HL-60 (cell line): ENCODE measurements at regions not wholly inside any gene's neighbourhood (a gene's known extent, or its start where the extent isn't known, plus 50 kb on each side); places are given as distances from the start of the nearest gene placed in this dataset.
A peak's percentile ranks its signal among the peaks of the same experiment; 100 is the strongest.

Source experiments
- DNase-seq, 2 experiments: peaks; one replicate each; pipeline ENCODE4 v3.0.0-alpha.2; 2010 to 2020; ENCODE audit warnings: low read depth in 1 of 2, low spot score in 1 of 2
- H3K27ac ChIP-seq: fragments of 250-450 bp; sonication (Bioruptor Pico); replicated peaks from 2 replicates; pipeline ENCODE4 v1.5.1; 2020; ENCODE audit warnings: mild to moderate bottlenecking, moderate library complexity
- H3K27me3 ChIP-seq: fragments of 250-450 bp; sonication (Bioruptor Pico); 2 replicates; pipeline ENCODE4 v1.5.1; 2021; ENCODE audit warnings: mild to moderate bottlenecking, moderate library complexity; ENCODE audit not compliant: insufficient read depth, poor library complexity, severe bottlenecking
- H3K4me3 ChIP-seq: replicated peaks from 2 replicates; pipeline ENCODE4 v1.5.1; 2011; ENCODE audit warnings: mild to moderate bottlenecking, control low read depth, low read length; ENCODE audit not compliant: insufficient read depth
- GABPA ChIP-seq: IDR thresholded peaks from 2 replicates; pipeline ENCODE4 v1.6.1; 2012; ENCODE audit warnings: low read depth
- POLR2AphosphoS5 ChIP-seq: IDR thresholded peaks from 2 replicates; pipeline ENCODE4 v1.6.1; 2012; ENCODE audit warnings: low read depth
- SPI1 ChIP-seq: IDR thresholded peaks from 2 replicates; pipeline ENCODE4 v1.6.1; 2012; ENCODE audit warnings: low read depth, mild to moderate bottlenecking, borderline replicate concordance
- TF ChIP-seq, protein P1 (sequence below): IDR thresholded peaks from one replicate; pipeline ENCODE4 v1.5.1; 2011; ENCODE audit warnings: low read length, control low read depth, inconsistent platforms; ENCODE audit not compliant: insufficient read depth
- TF ChIP-seq, protein P2 (sequence below): IDR thresholded peaks from 2 replicates; pipeline ENCODE4 v1.6.1; 2012; ENCODE audit warnings: low read depth; ENCODE audit not compliant: insufficient replicate concordance

DNA sequence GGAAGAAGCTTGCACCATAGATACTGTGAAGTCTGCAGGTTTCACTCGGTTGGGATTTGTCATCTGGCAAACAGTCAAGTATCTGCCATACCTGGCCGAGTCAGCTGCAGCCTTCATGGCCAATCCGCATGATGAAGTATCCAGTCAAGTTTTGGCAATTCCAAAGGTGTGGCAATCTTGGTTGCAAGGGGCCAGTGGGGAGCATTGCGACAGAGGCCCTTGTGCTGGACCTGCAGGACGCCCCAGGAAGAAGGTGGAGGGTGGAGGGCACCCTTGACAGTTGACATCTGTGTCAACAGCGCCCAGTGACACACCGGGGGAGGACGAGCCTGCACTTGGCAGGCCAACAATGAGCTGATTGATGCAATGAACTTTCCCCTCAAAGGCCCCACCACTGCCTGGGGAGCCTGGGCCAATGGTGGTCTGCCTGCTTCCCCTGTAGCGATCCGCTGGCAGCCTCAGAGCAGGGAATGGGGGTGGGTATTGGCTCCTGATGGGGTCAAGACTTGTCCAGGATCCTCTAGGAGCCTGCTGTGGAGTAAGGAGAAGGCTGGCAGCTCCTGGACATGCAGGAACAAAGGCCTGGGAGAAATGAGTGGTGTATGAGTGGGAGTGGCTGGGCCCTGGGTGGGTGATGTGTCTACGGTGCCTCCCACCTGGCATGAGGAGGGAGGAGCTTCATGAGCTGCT, 122.8 kb upstream of the PITX1 start:
- Histone ChIP-seq H3K4me3 (no peak overlapping the region), H3K27ac (peak overlapping the region; percentile 79), H3K27me3 (no peaks in the 10 kb centered on the region)
- TF ChIP-seq POLR2AphosphoS5, result no peak
- peak; percentile 74 to 84 for DNase-seq

DNA sequence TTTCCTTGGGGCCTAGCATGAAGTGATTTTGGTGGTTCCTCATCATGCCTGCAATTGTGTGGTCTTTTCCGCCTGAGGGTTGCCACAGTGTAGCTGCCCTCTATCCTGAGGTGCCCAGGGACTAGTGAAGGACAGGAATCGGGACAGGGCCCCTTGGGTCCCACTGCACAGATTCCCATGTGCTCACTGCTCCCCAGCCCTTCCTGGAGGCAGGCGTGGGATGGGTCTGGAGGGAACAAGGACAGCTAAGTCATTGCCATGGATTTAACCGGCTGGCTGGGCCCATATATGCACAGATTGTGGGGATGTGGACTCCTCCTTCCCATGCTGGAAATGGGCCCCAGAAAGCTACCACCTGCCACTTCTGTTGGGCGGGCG, 122.3 kb upstream of the PITX1 start:
- Histone ChIP-seq H3K4me3 (no peak overlapping the region), H3K27me3 (no peaks in the 10 kb centered on the region), H3K27ac (peak overlapping the region; percentile 79)
- DNase-seq, result no peak
- TF ChIP-seq, protein P1, sequence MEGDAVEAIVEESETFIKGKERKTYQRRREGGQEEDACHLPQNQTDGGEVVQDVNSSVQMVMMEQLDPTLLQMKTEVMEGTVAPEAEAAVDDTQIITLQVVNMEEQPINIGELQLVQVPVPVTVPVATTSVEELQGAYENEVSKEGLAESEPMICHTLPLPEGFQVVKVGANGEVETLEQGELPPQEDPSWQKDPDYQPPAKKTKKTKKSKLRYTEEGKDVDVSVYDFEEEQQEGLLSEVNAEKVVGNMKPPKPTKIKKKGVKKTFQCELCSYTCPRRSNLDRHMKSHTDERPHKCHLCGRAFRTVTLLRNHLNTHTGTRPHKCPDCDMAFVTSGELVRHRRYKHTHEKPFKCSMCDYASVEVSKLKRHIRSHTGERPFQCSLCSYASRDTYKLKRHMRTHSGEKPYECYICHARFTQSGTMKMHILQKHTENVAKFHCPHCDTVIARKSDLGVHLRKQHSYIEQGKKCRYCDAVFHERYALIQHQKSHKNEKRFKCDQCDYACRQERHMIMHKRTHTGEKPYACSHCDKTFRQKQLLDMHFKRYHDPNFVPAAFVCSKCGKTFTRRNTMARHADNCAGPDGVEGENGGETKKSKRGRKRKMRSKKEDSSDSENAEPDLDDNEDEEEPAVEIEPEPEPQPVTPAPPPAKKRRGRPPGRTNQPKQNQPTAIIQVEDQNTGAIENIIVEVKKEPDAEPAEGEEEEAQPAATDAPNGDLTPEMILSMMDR, result no peak
- no peak for TF ChIP-seq SPI1
- TF ChIP-seq, protein P2, sequence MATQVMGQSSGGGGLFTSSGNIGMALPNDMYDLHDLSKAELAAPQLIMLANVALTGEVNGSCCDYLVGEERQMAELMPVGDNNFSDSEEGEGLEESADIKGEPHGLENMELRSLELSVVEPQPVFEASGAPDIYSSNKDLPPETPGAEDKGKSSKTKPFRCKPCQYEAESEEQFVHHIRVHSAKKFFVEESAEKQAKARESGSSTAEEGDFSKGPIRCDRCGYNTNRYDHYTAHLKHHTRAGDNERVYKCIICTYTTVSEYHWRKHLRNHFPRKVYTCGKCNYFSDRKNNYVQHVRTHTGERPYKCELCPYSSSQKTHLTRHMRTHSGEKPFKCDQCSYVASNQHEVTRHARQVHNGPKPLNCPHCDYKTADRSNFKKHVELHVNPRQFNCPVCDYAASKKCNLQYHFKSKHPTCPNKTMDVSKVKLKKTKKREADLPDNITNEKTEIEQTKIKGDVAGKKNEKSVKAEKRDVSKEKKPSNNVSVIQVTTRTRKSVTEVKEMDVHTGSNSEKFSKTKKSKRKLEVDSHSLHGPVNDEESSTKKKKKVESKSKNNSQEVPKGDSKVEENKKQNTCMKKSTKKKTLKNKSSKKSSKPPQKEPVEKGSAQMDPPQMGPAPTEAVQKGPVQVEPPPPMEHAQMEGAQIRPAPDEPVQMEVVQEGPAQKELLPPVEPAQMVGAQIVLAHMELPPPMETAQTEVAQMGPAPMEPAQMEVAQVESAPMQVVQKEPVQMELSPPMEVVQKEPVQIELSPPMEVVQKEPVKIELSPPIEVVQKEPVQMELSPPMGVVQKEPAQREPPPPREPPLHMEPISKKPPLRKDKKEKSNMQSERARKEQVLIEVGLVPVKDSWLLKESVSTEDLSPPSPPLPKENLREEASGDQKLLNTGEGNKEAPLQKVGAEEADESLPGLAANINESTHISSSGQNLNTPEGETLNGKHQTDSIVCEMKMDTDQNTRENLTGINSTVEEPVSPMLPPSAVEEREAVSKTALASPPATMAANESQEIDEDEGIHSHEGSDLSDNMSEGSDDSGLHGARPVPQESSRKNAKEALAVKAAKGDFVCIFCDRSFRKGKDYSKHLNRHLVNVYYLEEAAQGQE, result no peak
- TF ChIP-seq GABPA, result no peak

DNA sequence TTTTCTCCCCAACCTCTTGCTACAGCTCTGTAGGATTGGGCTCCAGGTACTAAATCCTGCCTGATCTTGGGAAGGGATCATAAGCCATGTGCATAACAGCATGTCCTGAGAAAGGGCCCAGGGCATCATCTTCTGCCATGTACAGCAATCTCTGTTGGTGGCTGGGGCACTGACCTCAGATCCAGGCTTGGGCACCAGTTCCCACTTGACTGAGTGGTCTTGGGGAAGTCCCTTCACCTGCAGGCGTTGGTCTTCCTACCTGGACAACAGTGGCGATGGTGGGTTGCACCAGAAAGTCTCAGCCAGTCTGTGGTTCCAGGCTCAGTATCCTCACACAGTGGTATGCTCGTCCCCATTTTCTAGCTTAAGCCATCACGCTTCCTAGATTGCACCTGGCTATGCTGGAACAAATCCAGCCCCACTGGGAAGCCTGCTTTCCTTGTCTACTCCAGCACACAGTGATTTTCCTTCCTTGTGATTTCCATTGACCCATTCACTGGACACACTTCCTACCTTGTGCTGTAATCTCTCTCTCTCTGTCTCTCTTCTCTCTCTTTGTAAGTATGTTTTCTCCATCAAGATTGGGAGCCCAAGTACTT, 121.7 kb upstream of the PITX1 start:
- H3K4me3 ChIP-seq, result no peak overlapping the region
- H3K27ac ChIP-seq, result peak overlapping the region; percentile 79
- no peaks in the 10 kb centered on the region for H3K27me3 ChIP-seq
- TF ChIP-seq, protein P1, result no peak
- no peak for DNase-seq

DNA sequence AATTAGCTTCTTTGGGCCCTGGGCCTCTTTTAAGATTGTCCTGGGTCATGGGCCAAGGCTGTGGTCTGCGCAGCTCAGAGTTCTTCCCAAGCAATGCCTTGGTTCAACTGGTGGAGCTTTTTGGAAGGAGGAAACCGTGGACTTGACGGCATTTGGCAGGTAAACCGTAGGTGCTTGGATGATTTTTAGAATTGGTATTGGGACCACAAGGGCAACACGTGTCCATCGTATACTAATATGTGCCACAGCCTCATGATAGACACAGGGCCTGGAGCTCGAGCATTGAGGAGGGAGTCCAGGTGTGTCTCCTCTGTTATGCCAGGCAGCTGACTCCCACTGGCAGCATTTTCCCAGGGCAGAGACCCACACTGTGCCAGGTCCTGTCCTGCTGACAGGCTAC, 120.9 kb upstream of the PITX1 start:
- H3K27me3 ChIP-seq, result no peaks in the 10 kb centered on the region
- H3K4me3 ChIP-seq, result no peak overlapping the region
- TF ChIP-seq, protein P1, result no peak
- peak overlapping the region; percentile 79 for H3K27ac ChIP-seq
- DNase-seq, result no peak

DNA sequence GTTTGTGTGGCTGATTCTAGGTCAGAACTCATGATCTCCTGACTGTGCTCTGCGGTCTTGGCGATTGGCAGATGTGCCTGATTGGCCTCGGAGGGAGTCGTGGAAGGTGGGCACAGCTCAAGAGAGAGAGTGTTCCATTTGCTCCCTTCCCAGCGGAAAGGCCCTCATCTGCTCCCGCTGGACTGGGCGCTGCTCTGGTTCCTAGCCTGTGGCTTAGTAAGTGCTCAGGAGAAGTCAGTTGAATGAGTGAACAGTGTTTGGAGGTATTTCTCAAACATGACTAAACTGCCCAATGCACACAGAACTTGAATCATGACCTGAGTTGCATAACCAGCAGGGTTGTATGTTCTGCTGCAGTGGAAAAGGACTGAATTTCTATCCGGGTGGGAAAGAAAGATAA, 120.2 kb upstream of the PITX1 start:
- Histone ChIP-seq H3K27me3 (no peaks in the 10 kb centered on the region), H3K27ac (peak overlapping the region; percentile 79), H3K4me3 (no peak overlapping the region)
- TF ChIP-seq GABPA (no peak), POLR2AphosphoS5 (no peak), SPI1 (no peak)
- TF ChIP-seq, protein P1, result no peak
- TF ChIP-seq, protein P2, result no peak
- DNase-seq, result peak; percentile 47 to 68
